Neural progenitor cell (in vitro differentiated cells): ENCODE measurements at regions not wholly inside any gene's neighbourhood (a gene's known extent, or its start where the extent isn't known, plus 50 kb on each side); places are given as distances from the start of the nearest gene placed in this dataset.

Experiments used
- EZH2 ChIP-seq: fragments of 200-600 bp; sonication (generic); IDR thresholded peaks from 2 replicates; pipeline ENCODE4 v1.6.1; 2017; ENCODE audit warnings: antibody characterized with exemption, mild to moderate bottlenecking, moderate library complexity
- EZH2phosphoT487 ChIP-seq: fragments of 200-600 bp; sonication (generic); IDR thresholded peaks from 2 replicates; pipeline ENCODE4 v1.6.1; 2017; ENCODE audit warnings: antibody characterized with exemption
- TF ChIP-seq, protein P1 (sequence below): fragments of 200-600 bp; sonication (generic); IDR thresholded peaks from 2 replicates; pipeline ENCODE4 v1.5.1; 2017; ENCODE audit warnings: antibody characterized with exemption, mild to moderate bottlenecking

DNA sequence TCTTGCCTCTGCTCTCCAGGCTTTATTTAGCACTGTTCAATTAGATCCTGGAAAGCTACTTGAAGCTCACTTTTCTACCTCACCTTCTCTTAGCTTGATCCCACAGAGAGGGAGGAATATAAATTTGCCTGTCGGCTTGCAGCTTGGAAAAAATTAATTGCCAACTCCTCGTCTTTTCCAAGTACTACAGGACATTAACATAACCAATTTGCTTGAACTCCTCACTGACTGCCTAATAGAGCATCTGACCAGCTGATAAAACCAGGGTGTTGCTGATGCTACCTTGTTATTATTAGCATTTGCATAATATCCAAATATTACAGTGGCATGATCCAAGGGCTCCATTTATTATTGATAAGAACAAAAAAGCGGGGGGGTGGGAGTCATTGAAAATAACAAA lies 561.8 kb downstream of the MCTP2 start:
- TF ChIP-seq, protein P1, sequence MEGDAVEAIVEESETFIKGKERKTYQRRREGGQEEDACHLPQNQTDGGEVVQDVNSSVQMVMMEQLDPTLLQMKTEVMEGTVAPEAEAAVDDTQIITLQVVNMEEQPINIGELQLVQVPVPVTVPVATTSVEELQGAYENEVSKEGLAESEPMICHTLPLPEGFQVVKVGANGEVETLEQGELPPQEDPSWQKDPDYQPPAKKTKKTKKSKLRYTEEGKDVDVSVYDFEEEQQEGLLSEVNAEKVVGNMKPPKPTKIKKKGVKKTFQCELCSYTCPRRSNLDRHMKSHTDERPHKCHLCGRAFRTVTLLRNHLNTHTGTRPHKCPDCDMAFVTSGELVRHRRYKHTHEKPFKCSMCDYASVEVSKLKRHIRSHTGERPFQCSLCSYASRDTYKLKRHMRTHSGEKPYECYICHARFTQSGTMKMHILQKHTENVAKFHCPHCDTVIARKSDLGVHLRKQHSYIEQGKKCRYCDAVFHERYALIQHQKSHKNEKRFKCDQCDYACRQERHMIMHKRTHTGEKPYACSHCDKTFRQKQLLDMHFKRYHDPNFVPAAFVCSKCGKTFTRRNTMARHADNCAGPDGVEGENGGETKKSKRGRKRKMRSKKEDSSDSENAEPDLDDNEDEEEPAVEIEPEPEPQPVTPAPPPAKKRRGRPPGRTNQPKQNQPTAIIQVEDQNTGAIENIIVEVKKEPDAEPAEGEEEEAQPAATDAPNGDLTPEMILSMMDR = no peak
- no peak for TF ChIP-seq EZH2
- no peak for TF ChIP-seq EZH2phosphoT487
